SIG-M5 treated with dmso at 0.1 percent for 504 hours (cell line): ENCODE measurements at regions not wholly inside any gene's neighbourhood (a gene's known extent, or its start where the extent isn't known, plus 50 kb on each side); places are given as distances from the start of the nearest gene placed in this dataset.

Source experiments
- DNase-seq: peaks from one replicate; lab custom pipeline; 2025; ENCODE audit not compliant: unreplicated experiment; lab: John Stamatoyannopoulos, UW

DNA sequence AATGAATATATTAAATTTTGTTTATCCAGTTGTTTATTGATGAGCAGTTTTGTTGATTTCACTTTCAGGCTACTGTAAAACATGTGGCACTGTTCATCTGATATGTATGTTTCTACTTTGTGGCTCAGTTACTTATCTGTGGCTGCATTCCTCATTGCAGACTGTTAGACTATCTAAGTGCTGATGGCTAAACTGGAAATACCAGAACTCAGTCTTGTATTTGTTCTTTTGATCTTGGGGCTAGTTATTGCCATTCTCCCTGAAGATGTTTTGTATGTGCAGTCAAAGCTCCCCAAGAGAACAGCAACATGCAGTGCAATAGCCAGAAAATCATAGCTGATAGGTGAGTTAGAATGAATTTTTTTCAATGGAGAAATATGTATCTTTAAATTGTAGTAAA lies 162.2 kb downstream of the GADD45G start:
- DNase-seq: peak; percentile 17

- no peak for DNase-seq
Measured at GRCh38 chr9:89768051-89768450, 163.2 kb downstream of the GADD45G start.

GRCh38 chr9:89768650-89769071 lies 163.8 kb downstream of the GADD45G start:
- no peak for DNase-seq

DNA sequence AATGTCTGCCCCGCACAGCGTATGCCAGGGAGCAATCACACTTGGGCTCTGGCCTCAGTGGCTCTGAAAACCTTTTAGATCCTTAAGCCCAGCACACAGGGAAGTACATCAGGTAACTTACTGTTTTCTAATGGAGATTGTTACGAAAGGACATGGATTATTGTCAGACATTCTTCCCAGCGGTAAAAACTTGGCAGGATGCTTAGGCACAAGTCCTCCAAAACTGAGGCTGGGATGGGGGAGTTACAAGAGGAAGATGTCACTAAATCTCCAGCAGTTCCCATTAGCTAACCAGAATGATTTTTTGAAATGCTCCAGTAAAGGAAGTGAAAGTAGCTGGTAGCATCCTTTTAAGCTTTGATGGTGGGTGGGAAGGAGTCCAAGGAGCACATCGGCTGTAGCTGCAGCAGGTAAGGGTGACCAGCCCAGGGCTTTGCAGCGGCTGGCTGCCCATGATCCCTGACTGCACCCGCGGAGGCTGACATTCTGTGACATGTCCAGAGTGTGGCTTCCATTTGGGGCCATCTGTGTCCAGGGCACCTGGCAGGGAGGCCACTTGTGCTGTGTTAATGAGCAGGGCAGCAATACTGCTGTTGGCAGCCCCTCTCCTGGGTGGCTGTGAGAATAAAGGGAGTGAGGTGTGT lies 165.8 kb downstream of the GADD45G start:
- DNase-seq: peak; percentile 45

- no peak for DNase-seq
Measured at GRCh38 chr9:89771205-89771604, 166.4 kb downstream of the GADD45G start.

DNA sequence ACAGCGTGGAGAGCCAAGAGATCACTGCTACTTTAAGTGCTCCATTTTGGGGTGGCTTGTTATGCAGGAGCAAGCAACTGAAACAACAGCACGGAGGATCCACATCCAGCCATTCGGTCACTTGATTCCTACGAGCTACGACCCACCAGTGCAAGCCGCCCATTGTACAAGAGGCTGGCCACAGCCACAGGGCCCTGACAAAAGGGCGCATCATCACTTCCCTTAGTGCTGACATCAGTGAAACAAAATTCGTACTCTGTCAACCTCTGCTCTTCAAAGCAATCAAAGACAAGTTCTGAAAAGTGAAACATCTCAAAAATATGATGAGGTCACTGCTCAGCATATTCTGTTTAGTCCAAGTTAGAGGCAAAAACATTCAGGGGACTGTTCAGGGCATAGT lies 168.4 kb downstream of the GADD45G start:
- no peak for DNase-seq

DNA sequence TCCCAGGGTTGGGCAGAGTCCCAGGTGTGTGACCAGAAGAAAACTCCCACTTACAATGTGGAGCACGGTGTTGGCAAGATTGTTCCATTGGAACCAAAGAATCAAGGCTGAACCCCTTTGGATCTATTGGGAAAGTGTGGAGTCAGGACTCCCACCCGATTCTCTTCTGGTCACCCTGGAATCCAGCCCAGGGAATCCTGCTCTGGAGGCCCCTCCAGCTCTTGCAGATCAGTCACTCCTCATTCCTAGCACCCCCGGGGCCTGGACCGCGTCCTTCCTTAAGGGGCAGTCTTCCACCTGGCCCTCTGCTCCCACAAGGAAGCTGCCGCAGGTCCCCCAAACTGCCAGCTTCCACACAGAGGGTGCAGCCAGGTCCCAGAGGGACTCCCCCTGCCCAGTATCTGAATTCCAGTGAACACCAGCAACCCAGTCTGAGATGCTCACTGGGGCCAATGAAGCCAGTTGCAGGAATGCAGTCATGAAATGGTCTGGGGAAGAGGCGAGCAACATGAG lies 170.1 kb downstream of the GADD45G start:
- no peak for DNase-seq

GRCh38 chr9:89775641-89776040 lies 170.8 kb downstream of the GADD45G start:
- no peak for DNase-seq

DNA sequence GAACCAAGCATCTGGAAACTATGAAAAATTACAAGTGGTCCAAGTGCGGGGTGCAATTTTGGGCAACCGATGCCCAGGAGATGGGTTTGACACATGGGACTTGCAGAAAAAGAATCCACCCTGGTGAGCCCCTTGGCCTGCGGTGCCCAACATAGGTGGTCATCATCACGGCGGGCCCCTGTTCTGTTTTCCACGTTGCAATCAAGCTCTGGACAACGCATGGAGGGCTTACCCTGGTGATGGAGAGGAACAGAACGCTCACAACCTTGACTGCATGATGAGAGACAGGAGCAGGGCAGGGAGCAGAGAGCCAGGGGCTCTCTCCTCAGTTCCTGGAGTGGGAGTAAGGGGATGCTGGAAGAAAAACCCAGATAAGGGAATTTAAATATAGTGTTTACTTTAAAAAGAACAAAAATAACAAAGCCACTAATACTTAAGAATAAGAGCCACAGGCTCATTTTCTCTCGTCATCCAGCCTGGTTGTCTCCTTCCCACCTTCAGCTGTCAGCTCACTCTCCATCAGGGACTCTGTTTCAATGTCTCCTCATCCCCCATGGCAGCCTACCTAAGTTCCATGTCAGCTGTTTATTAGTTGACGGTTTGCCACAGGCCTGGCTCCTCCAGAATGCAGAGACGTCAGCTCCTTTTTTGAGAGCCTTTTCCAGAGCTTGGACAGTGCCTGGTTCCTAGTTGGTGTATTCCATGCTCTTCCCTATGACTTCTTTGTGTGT lies 172.1 kb downstream of the GADD45G start:
- DNase-seq: no peak

- DNase-seq: no peak
Measured at GRCh38 chr9:89777544-89777943, 172.7 kb downstream of the GADD45G start.

DNA sequence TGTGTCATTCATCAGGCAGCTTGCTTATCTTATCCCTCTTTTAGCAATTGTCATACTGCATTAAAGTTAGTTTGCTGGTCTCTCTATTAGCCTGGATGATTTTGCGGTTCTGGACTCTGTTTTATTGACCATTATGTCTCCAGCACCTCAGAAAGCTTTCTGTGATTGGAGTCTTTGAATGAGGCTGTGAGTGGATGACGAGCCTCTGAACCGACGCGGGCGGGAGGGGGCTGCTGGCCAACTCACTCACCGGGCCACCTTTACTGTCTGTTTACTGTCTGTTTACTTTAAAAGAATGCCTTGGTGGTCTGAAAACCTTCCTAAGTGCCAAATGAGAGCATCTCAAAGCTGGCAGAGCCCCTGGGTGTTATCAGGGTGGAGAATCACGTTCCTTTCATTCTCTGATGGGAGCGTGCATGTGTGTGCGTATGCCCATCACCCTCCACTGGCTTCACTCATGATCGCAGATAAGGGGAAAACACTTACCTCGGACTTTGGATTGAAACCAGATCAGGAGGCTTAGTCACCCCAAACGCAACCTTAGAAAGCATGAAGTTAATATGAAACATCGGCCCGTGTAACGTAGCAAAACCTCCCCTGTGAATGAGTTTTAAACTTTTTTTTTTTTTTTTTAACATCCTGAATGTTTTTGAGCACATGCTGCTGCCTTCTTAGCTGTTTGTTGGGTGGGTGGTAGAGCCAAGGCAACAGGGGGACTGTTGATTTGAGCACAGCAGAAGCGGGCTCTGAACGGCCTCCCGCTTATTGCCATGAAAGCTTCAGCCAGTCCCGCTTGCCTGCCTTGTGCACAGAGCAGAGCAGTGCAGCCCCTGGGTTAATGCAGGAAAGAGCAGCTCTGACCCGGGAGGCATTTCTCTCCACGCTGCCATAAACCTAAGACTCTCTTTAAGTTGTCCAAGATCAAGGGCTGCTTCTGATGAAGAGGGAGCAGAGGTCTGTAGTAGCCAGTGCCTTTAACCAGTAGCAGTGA lies 173.6 kb downstream of the GADD45G start:
- DNase-seq: no peak

GRCh38 chr9:89779405-89780203 lies 174.8 kb downstream of the GADD45G start:
- DNase-seq: no peak

DNA sequence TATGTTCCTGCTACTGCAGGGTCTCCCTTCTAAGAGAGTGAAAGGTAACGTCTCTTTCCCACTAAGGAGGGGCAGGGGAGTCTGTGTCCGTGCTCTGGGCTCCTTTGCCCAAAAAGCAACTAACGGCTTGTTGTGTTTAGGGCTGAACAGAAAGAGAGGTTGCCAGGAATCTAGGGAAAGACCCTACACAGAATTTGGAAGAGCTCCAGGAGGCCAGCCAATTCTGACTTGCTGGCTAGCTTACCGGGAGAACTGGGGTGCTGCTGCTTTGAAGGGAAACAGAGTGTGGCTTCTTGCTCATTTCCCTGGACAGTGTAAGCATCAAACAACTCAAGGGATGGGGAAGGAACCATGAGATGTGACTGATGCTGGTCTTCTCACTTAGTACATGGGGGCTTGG lies 176.1 kb downstream of the GADD45G start:
- no peak for DNase-seq

DNA sequence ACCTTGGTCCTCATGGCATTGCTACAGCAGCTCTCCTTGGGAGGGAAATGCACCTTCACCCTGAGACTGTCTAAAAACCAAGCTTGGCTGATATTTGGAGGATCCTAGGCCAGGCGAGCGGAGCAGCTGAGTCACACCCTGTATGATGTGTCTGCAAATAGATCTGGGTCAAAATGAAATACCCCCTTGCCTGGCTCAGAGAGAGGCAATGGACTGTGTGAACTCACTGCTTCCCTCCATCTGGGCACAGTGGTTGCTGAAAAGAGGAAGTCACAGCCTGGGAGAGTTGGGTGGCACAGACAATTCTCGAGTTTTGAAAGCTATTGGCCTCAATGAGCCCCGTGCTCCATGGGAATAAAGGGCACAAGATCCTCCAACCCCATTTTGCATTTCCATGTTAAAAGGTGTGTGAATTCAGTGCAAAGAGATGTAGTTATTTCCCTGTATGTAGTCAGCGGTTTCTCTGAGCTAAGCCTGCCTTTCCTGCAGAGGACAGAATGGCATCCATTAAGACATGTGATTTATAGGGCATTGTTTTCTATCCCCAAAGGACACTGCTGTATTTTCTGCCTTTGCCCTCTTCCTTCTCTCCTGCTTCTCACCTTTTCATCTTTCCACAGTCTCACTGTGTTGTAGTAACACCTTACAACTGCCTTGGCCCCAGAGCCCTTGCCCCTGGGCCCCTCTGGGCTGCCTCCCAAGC lies 177.2 kb downstream of the GADD45G start:
- peak; percentile 53 for DNase-seq

GRCh38 chr9:89786655-89787054 lies 181.8 kb downstream of the GADD45G start:
- DNase-seq: peak; percentile 26

- no peak for DNase-seq
Measured at GRCh38 chr9:89787595-89787994, 182.8 kb downstream of the GADD45G start.

DNA sequence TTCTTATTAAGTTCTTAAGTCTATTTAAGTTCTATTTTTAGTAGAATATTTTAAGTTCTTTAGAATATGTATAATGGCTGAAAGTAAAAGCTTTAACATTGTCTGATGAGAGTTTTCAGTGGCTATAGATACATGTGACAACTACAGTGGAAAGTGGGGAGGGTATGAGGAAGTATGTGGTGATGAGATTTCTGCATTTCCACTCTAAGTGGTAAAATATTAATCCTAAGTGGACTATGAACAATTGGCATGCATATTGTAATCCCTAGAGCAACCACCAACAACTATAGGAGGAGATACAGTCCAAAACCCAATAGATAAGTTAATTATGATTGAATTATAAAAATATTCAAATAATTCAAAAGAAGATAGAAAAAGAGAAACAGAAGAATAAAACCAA lies 183.6 kb downstream of the GADD45G start:
- no peak for DNase-seq

GRCh38 chr9:89789922-89790510 lies 185.2 kb downstream of the GADD45G start:
- DNase-seq: no peak

GRCh38 chr9:89790542-89791109 lies 185.8 kb downstream of the GADD45G start:
- no peak for DNase-seq
